IPS-11a (cell line): ENCODE measurements at regions not wholly inside any gene's neighbourhood (a gene's known extent, or its start where the extent isn't known, plus 50 kb on each side); places are given as distances from the start of the nearest gene placed in this dataset.

Experiments used
- H3K4me3 ChIP-seq: one replicate; pipeline ENCODE4 v1.5.1; 2013; ENCODE audit warnings: low read depth, low read length, control low read depth

- no peak overlapping the region for H3K4me3 ChIP-seq
These were observed 1017.2 kb downstream of the TUSC7 start for GRCh38 chr3:117726776-117727175.

- no peak overlapping the region for H3K4me3 ChIP-seq
These were observed 1018.6 kb downstream of the TUSC7 start for GRCh38 chr3:117728226-117728625.

- H3K4me3 ChIP-seq: no peak overlapping the region
These were observed 1024.9 kb downstream of the TUSC7 start for GRCh38 chr3:117734496-117734895.

GRCh38 chr3:117735481-117736101 lies 1026.0 kb downstream of the TUSC7 start:
- H3K4me3 ChIP-seq: no peak overlapping the region

- H3K4me3 ChIP-seq: no peak overlapping the region
These were observed 1027.3 kb downstream of the TUSC7 start for GRCh38 chr3:117736846-117737245.

GRCh38 chr3:117743993-117744392 lies 1034.4 kb downstream of the TUSC7 start:
- no peak overlapping the region for H3K4me3 ChIP-seq

- H3K4me3 ChIP-seq: no peak overlapping the region
These were observed 1035.4 kb downstream of the TUSC7 start for GRCh38 chr3:117744935-117745334.

GRCh38 chr3:117745516-117745915 lies 1035.9 kb downstream of the TUSC7 start:
- H3K4me3 ChIP-seq: no peak overlapping the region

- H3K4me3 ChIP-seq: no peak overlapping the region
These were observed 1036.5 kb downstream of the TUSC7 start for GRCh38 chr3:117746066-117746465.

- H3K4me3 ChIP-seq: no peak overlapping the region
These were observed 1038.6 kb downstream of the TUSC7 start for GRCh38 chr3:117748131-117748530.

GRCh38 chr3:117750674-117751269 lies 1041.2 kb downstream of the TUSC7 start:
- H3K4me3 ChIP-seq: no peak overlapping the region

- H3K4me3 ChIP-seq: no peak overlapping the region
These were observed 1042.1 kb downstream of the TUSC7 start for GRCh38 chr3:117751651-117752050.

GRCh38 chr3:117752984-117753717 lies 1043.6 kb downstream of the TUSC7 start:
- no peak overlapping the region for H3K4me3 ChIP-seq

- no peak overlapping the region for H3K4me3 ChIP-seq
These were observed 1044.5 kb downstream of the TUSC7 start for GRCh38 chr3:117754058-117754457.

GRCh38 chr3:117754841-117755240 lies 1045.3 kb downstream of the TUSC7 start:
- no peak overlapping the region for H3K4me3 ChIP-seq

- no peak overlapping the region for H3K4me3 ChIP-seq
These were observed 1047.0 kb downstream of the TUSC7 start for GRCh38 chr3:117756563-117756962.

- H3K4me3 ChIP-seq: no peak overlapping the region
These were observed 1052.4 kb downstream of the TUSC7 start for GRCh38 chr3:117761703-117762620.

- no peak overlapping the region for H3K4me3 ChIP-seq
These were observed 1053.0 kb downstream of the TUSC7 start for GRCh38 chr3:117762621-117763037.

- no peak overlapping the region for H3K4me3 ChIP-seq
These were observed 1054.0 kb downstream of the TUSC7 start for GRCh38 chr3:117763561-117763960.

- H3K4me3 ChIP-seq: no peak overlapping the region
These were observed 1059.0 kb downstream of the TUSC7 start for GRCh38 chr3:117768581-117768980.

GRCh38 chr3:117774130-117774529 lies 1064.6 kb downstream of the TUSC7 start:
- H3K4me3 ChIP-seq: no peak overlapping the region
